ENCODE measurements at regions not wholly inside any gene's neighbourhood (a gene's known extent, or its start where the extent isn't known, plus 50 kb on each side); places are given as distances from the start of the nearest gene placed in this dataset.

- TF ChIP-seq, protein P1, sequence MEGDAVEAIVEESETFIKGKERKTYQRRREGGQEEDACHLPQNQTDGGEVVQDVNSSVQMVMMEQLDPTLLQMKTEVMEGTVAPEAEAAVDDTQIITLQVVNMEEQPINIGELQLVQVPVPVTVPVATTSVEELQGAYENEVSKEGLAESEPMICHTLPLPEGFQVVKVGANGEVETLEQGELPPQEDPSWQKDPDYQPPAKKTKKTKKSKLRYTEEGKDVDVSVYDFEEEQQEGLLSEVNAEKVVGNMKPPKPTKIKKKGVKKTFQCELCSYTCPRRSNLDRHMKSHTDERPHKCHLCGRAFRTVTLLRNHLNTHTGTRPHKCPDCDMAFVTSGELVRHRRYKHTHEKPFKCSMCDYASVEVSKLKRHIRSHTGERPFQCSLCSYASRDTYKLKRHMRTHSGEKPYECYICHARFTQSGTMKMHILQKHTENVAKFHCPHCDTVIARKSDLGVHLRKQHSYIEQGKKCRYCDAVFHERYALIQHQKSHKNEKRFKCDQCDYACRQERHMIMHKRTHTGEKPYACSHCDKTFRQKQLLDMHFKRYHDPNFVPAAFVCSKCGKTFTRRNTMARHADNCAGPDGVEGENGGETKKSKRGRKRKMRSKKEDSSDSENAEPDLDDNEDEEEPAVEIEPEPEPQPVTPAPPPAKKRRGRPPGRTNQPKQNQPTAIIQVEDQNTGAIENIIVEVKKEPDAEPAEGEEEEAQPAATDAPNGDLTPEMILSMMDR (IDR thresholded peaks at IDR 0.05; ENCODE audit: low read depth, low read length, poor library complexity, severe bottlenecking) = no peak
- TF ChIP-seq EZH2phosphoT487 (IDR thresholded peaks at IDR 0.05; ENCODE audit: borderline replicate concordance, low read length) = no peak
Observed at GRCh38 chr16:56108724-56109123, 82.6 kb upstream of the GNAO1 start.
